GM18951 (cell line): ENCODE measurements at regions not wholly inside any gene's neighbourhood (a gene's known extent, or its start where the extent isn't known, plus 50 kb on each side); places are given as distances from the start of the nearest gene placed in this dataset.

ENCODE experiments used
- POLR2A ChIP-seq: IDR thresholded peaks from 4 replicates; pipeline ENCODE4 v1.6.1; 2011; ENCODE audit warnings: mild to moderate bottlenecking; ENCODE audit not compliant: insufficient read length, insufficient read depth; ENCODE audit errors: extremely low read depth
- in situ Hi-C: fragments of 300-500 bp; cut with MboI; formaldehyde crosslinking; loops from one replicate; pipeline ENCODE4 v1.12.0; 2022; ENCODE audit warnings: low sequenced_read_pairs, mixed read lengths, inconsistent platforms; ENCODE audit not compliant: unreplicated experiment

GRCh38 chr21:28230559-28230958 lies 762.1 kb downstream of the LTN1 start:
- in situ Hi-C loops, result no loop called here
- TF ChIP-seq POLR2A, result no peak

DNA sequence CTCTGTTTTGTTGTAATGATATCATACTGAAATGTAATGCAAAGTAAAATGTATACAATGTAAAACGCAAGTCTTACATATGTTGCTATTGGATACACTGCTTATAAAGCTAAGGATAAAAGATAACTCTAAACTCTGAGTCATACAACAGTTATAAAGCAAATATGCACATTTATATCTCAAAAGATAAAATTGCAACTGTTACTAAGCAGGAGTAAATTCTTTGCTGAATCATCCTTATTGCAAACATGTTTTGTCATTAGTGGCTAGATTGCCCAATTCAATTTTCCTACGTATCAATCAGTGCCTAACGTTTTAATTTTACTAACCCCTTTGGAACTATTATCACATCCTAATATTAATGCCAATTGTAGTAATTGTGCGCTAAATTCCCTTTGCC lies 762.9 kb downstream of the LTN1 start:
- no peak for TF ChIP-seq POLR2A
- in situ Hi-C loops, result no loop called here

DNA sequence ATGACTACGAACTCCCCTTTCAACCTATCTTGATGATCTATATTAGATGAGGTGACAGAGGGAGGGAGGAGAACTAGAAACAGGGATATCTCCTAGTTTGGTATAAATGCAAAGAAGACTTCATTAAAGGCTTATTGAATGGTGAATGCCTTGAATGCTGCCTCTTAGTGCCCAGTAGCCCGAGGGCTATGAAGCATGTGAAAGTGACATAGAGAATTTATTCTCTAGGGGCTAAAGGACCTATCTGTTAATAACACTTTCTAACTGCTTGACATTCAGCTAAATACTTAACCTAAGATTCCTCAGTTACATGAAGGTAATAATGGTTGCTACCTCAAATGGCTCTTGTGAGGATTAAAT lies 764.1 kb downstream of the LTN1 start:
- in situ Hi-C loops, result no loop called here
- no peak for TF ChIP-seq POLR2A

GRCh38 chr21:28227881-28228635 lies 764.6 kb downstream of the LTN1 start:
- no peak for TF ChIP-seq POLR2A
- in situ Hi-C loops, result no loop called here

DNA sequence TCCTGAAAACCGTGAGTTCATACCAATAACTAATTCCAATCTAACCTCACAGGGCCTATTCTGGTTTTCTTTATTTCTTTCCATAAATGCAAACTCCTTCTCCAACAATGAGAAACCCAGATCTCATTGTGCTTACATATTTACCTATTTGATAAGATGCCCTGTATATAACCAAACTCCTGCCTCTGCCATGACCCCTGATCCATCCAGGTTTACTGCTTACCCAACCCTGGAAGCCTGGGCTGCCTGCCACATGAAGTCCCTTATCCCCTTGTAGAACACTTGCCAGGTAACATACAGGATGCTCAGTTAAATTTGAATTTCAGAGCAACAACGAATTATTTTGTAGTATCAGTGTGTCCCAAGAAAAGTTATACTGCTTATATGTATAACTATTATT lies 766.1 kb downstream of the LTN1 start:
- in situ Hi-C loops, result no loop called here
- no peak for TF ChIP-seq POLR2A

- in situ Hi-C loops, result no loop called here
- TF ChIP-seq POLR2A, result no peak
Observed at GRCh38 chr21:28224191-28224726, 768.4 kb downstream of the LTN1 start.

- in situ Hi-C loops, result no loop called here
- no peak for TF ChIP-seq POLR2A
Observed at GRCh38 chr21:28221984-28222383, 770.7 kb downstream of the LTN1 start.

GRCh38 chr21:28220680-28221079 lies 772.0 kb downstream of the LTN1 start:
- TF ChIP-seq POLR2A, result no peak
- in situ Hi-C loops, result no loop called here

DNA sequence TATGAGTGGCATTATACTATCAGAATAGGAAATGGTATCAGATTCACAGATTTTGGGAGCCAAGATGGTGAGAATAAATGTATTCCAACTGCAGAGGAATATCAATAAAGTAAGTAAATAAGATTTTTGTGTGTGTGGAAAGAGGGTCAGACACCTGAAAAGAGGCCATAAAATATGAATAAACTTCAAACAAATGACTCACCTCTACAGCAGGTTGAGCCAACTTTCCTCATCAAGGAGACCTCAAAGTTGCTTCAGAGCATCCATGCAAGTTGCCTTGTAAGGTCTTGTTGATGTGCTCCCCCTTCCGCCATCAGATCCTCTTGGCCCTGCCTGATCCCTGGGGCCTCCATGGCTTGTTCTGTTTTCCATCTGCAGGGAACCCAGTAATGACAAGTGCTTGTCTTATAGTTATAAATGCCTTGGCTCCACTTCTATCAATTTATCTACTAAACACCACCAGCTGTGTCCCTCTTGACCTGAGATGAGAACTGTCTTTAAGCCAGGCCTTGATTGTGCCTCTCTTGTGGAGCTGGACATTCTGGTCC lies 775.6 kb downstream of the LTN1 start:
- TF ChIP-seq POLR2A, result no peak
- in situ Hi-C loops, result no loop called here

- in situ Hi-C loops, result no loop called here
Observed at GRCh38 chr21:28215214-28215954, 777.3 kb downstream of the LTN1 start.

DNA sequence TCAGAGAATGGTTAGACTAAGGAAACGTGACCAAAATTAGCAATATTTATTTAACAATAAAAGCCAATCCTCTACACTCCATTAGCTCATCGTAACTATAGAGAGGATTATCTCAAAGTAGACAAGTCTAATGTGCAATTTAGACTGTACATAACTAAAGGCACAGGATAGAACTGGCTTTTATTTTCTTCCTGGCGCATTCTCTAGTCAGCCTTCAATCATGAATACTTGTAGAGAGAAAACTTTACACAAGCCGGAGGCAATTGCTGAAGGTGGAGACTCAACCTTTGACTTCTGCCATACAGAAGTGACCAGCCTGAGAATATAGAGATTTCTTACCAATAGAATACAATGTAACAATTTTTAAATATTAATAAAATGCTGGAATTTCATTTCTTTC lies 777.9 kb downstream of the LTN1 start:
- in situ Hi-C loops, result no loop called here
- TF ChIP-seq POLR2A, result no peak

More at GRCh38 chr21:28215214-28215954, 777.3 kb downstream of the LTN1 start:
- TF ChIP-seq POLR2A, result no peak

DNA sequence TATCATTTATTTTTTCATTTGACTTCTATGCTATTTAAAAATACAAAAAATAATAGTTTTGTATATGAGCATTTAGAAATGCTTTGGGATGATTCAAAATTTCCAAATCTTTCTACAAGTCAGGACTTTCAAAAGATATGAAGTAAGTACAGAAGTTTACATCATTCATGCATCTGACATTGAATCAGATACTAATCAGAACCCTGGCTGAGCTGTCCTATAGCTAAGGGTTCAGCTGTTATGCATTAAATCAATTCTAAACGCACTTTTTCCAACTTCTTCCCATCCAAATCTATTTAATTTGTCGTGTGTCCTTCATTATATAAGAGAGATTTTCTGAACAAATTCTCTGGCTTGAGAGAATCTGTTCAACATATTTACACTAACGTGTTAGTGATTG lies 779.4 kb downstream of the LTN1 start:
- TF ChIP-seq POLR2A, result no peak
- in situ Hi-C loops, result no loop called here

DNA sequence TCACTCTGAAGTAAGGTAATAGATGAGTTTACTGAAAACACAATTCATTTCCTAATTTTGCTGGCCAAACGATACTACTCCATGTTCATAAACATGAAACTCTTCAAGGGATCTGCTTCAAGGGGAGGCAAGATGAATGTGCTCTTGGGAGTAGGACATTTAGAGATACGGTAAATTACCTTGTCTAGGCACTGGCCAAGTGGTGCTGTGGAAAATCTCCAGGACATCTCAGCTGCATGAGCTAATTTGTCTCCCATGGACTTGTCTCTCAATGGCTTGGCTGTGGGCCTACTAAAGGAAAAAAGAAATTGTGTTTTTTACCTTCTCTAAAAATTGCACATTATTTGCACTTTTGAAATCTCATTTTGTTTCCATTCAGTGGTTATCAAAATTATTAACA lies 780.6 kb downstream of the LTN1 start:
- in situ Hi-C loops, result no loop called here
- no peak for TF ChIP-seq POLR2A
